ENCODE measurements at regions not wholly inside any gene's neighbourhood (a gene's known extent, or its start where the extent isn't known, plus 50 kb on each side); places are given as distances from the start of the nearest gene placed in this dataset.

DNA sequence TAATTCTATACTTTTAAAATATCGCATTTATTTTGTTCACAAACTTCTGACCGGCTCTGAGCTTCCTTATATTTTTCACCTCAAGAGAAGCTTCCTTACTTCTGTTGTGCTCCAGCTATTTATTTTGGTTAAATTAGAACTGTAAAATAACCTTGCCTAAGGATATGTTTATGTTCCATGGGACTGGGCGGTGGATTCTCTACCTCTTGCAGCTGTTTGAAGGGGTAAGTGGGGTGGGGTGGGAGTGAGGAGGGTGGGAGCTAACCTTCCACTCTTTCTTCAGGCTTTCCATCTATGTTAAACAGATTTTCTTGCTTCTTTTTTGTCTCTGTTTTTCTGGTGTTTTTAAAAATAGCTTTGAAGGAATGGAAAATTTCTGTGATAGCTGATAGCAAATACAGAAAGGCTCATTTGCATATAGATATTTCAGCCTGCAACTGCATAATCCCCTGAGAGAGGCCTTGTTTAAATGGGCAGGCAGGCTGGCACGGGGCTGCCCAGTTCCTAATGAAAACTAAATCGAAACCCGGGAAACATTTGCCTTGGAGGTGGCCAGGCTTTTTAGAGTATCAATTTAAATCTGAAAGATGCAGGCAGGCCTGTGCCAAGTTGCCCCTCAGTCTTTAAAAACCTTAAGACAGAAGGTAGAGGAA, 122.1 kb upstream of the DMAC1 start:
- no CpG with 5 or more reads among the region's 6 CpGs for WGBS (ENCODE audit: extremely low coverage, insufficient read length, low lambda C conversion rate)
- no peak overlapping the region for H4K5ac ChIP-seq (ENCODE audit: insufficient read length, low read depth, low read length)

More for the DNA sequence above, 122.1 kb upstream of the DMAC1 start:
- H3K9me3 ChIP-seq (ENCODE audit: control insufficient read depth, low read depth, low read length) = no peaks in the 10 kb centered on the region
- H3K4ac ChIP-seq (ENCODE audit: low read depth, low read length) = no peak overlapping the region
- H3K18ac ChIP-seq (ENCODE audit: insufficient read length, low read depth, low read length) = no peak overlapping the region
- TF ChIP-seq, protein P1, sequence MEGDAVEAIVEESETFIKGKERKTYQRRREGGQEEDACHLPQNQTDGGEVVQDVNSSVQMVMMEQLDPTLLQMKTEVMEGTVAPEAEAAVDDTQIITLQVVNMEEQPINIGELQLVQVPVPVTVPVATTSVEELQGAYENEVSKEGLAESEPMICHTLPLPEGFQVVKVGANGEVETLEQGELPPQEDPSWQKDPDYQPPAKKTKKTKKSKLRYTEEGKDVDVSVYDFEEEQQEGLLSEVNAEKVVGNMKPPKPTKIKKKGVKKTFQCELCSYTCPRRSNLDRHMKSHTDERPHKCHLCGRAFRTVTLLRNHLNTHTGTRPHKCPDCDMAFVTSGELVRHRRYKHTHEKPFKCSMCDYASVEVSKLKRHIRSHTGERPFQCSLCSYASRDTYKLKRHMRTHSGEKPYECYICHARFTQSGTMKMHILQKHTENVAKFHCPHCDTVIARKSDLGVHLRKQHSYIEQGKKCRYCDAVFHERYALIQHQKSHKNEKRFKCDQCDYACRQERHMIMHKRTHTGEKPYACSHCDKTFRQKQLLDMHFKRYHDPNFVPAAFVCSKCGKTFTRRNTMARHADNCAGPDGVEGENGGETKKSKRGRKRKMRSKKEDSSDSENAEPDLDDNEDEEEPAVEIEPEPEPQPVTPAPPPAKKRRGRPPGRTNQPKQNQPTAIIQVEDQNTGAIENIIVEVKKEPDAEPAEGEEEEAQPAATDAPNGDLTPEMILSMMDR (conservative IDR thresholded peaks at IDR 0.05) = no peak
- H2BK5ac ChIP-seq (ENCODE audit: insufficient read length, low read length) = no peak overlapping the region
- no peak overlapping the region for H2AFZ ChIP-seq (ENCODE audit: low read length)
- H3K23ac ChIP-seq (ENCODE audit: insufficient read length, low read depth, low read length) = no peak overlapping the region
- no peaks in the 10 kb centered on the region for H3K27me3 ChIP-seq (ENCODE audit: insufficient read depth, low read length)
- no peak overlapping the region for H2BK20ac ChIP-seq (ENCODE audit: low read depth, low read length, poor library complexity, severe bottlenecking)
- H3K27me3 Mint-ChIP-seq (ENCODE audit: low read depth) = no peaks in the 10 kb centered on the region
- H3K9me3 Mint-ChIP-seq = no peaks in the 10 kb centered on the region
- H3K36me3 Mint-ChIP-seq (ENCODE audit: insufficient read depth in 1 of 3, low read depth in 3 of 3) = no peaks in the 10 kb centered on the region
- no peaks in the 10 kb centered on the region for H3K79me2 ChIP-seq (ENCODE audit: insufficient read depth, low read length)
- H3K14ac ChIP-seq (ENCODE audit: insufficient read depth, low read length) = no peak overlapping the region
- H3K56ac ChIP-seq (ENCODE audit: insufficient read length, low read depth, low read length) = no peak overlapping the region
- no peak overlapping the region for H4K91ac ChIP-seq (ENCODE audit: insufficient read length, low read depth, low read length)
- no peak overlapping the region for H2BK12ac ChIP-seq (ENCODE audit: insufficient read length, low read depth, low read length)
- no peak overlapping the region for H3K4me2 ChIP-seq (ENCODE audit: insufficient read depth, insufficient read length, low read length)
- H3K27ac Mint-ChIP-seq = no peak overlapping the region
- no peaks in the 10 kb centered on the region for H4K20me1 ChIP-seq (ENCODE audit: control insufficient read depth, insufficient read depth, insufficient read length)
- H3K79me1 ChIP-seq (ENCODE audit: insufficient read depth, low read depth, low read length, poor library complexity, severe bottlenecking) = no peaks in the 10 kb centered on the region
- no peak overlapping the region for H4K8ac ChIP-seq (replicated peaks; ENCODE audit: insufficient read length, low read depth, low read length)
- DNase-seq = no peak
- no peak overlapping the region for H2BK15ac ChIP-seq (ENCODE audit: low read depth, low read length)
- peaks cover 4 to 6% of the 10 kb centered on the region in 2 experiments; a peak in 3 of 4 replicates for H3K4me1 Mint-ChIP-seq
- H3K9ac ChIP-seq (ENCODE audit: extremely low read depth, insufficient read length, low read length) = no peak overlapping the region
- no peak overlapping the region for H2AK5ac ChIP-seq (ENCODE audit: insufficient read length, low read length)
- no peak overlapping the region for H3T11ph ChIP-seq (ENCODE audit: low read length)
- no peak overlapping the region for H2BK120ac ChIP-seq (ENCODE audit: low read depth, low read length, poor library complexity, severe bottlenecking)
- H3K4me3 Mint-ChIP-seq = no peak overlapping the region
- no peak overlapping the region for H3K27ac ChIP-seq (ENCODE audit: insufficient read length, low read depth, low read length)
- H3K23me2 ChIP-seq (ENCODE audit: insufficient read length, low read depth, low read length, poor library complexity, severe bottlenecking) = no peaks in the 10 kb centered on the region
- no peaks in the 10 kb centered on the region for H3K4me1 ChIP-seq (ENCODE audit: insufficient read depth, low read length)

Data from H9 (cell line).